ENCODE measurements at regions not wholly inside any gene's neighbourhood (a gene's known extent, or its start where the extent isn't known, plus 50 kb on each side); places are given as distances from the start of the nearest gene placed in this dataset.

DNA sequence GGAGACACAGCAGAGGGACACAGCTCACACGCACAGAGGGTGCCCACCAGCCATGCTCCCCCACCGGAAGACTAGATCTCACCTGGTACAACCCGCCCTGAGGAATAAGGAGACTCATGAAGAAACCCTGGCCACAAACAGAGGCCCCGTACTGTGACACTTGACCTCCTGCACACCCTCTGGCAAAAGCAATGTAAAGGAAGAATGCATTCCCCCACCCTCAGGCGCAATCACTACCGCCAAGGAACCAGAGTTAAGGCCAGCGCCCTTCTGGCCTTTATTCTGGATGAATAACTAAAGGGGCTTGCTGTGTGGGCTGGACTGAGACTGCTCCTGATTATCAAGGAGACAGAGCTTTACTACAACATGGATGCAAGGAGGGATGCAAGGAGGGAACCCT is 509.2 kb upstream of the SPHKAP start:
- Histone ChIP-seq H3K27ac (ENCODE audit: insufficient read depth, low read depth, low read length) (no peak overlapping the region), H3K27me3 (ENCODE audit: control insufficient read depth in 2 of 2, insufficient read depth in 2 of 2, low read length in 2 of 2) (no peaks in the 10 kb centered on the region), H2AFZ (ENCODE audit: low read depth, low read length) (no peak overlapping the region), H3K9ac (replicated peaks; ENCODE audit: extremely low read depth, insufficient read depth, low read length) (no peak overlapping the region), H3K79me2 (ENCODE audit: control insufficient read depth, insufficient read depth, low read length) (no peaks in the 10 kb centered on the region), H3K4me2 (ENCODE audit: insufficient read depth, low read length) (no peak overlapping the region), H3K4me3 (replicated peaks in 1 of 3; ENCODE audit: insufficient read depth in 1 of 3, low read depth in 1 of 3, low read length in 3 of 3) (no peak overlapping the region), H4K20me1 (replicated peaks; ENCODE audit: control insufficient read depth, extremely low read depth, insufficient read depth, low read length) (no peaks in the 10 kb centered on the region), H3K9me3 (replicated peaks; ENCODE audit: control insufficient read depth, insufficient read depth, low read length) (no peaks in the 10 kb centered on the region), H3K9me1 (replicated peaks; ENCODE audit: control insufficient read depth, extremely low read depth, insufficient read depth, low read length) (no peaks in the 10 kb centered on the region), H3K4me1 (ENCODE audit: control insufficient read depth, extremely low read depth, insufficient read depth, low read length) (no peaks in the 10 kb centered on the region), H3K36me3 (ENCODE audit: control insufficient read depth in 2 of 2, extremely low read depth in 1 of 2, insufficient read depth in 2 of 2, low read length in 2 of 2) (no peaks in the 10 kb centered on the region)
- ChIA-PET CTCF (no interaction called here), POLR2A (no interaction called here)
- intact Hi-C loops (cut with micrococcal nuclease) (no loop called here), dilution Hi-C loops (cut with MboI; ENCODE audit: extremely low pct_ligation_motif_present, low sequenced_read_pairs) (no loop called here)
- no TSS peak for BruUV-seq (replicated peaks)
- FAIRE-seq = no peak
- no peak for DNase-seq (ENCODE audit: low read depth, low spot score)
- TF ChIP-seq FOS (IDR thresholded peaks at IDR 0.05; ENCODE audit: borderline replicate concordance, insufficient read depth, low read length) (no peak), GATA2 (IDR thresholded peaks at IDR 0.05; ENCODE audit: insufficient read depth, insufficient read length, low read depth, low read length) (no peak), POLR2A (IDR thresholded peaks at IDR 0.05; ENCODE audit: low read depth, low read length) (no peak), JUN (IDR thresholded peaks at IDR 0.05; ENCODE audit: borderline replicate concordance, insufficient read depth, insufficient read length, low read depth) (no peak), MYC (IDR thresholded peaks at IDR 0.05; ENCODE audit: low read depth, low read length) (no peak), EZH2 (IDR thresholded peaks at IDR 0.05; ENCODE audit: borderline replicate concordance, low read depth, low read length, severe bottlenecking) (no peak), POLR2AphosphoS5 (IDR thresholded peaks at IDR 0.05; ENCODE audit: insufficient read depth, low read depth, low read length) (no peak)
- TF ChIP-seq, protein P1, sequence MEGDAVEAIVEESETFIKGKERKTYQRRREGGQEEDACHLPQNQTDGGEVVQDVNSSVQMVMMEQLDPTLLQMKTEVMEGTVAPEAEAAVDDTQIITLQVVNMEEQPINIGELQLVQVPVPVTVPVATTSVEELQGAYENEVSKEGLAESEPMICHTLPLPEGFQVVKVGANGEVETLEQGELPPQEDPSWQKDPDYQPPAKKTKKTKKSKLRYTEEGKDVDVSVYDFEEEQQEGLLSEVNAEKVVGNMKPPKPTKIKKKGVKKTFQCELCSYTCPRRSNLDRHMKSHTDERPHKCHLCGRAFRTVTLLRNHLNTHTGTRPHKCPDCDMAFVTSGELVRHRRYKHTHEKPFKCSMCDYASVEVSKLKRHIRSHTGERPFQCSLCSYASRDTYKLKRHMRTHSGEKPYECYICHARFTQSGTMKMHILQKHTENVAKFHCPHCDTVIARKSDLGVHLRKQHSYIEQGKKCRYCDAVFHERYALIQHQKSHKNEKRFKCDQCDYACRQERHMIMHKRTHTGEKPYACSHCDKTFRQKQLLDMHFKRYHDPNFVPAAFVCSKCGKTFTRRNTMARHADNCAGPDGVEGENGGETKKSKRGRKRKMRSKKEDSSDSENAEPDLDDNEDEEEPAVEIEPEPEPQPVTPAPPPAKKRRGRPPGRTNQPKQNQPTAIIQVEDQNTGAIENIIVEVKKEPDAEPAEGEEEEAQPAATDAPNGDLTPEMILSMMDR (IDR thresholded peaks at IDR 0.05; ENCODE audit: extremely low read depth in 1 of 2, insufficient read depth in 1 of 2, low read depth in 1 of 2, low read length in 2 of 2) = no peak
- TF ChIP-seq, protein P2, sequence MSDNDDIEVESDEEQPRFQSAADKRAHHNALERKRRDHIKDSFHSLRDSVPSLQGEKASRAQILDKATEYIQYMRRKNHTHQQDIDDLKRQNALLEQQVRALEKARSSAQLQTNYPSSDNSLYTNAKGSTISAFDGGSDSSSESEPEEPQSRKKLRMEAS (IDR thresholded peaks at IDR 0.05; ENCODE audit: insufficient read depth, insufficient read length) = no peak

All from endothelial cell of umbilical vein (primary cell).